ENCODE measurements at regions not wholly inside any gene's neighbourhood (a gene's known extent, or its start where the extent isn't known, plus 50 kb on each side); places are given as distances from the start of the nearest gene placed in this dataset.
A peak's percentile ranks its signal among the peaks of the same experiment; 100 is the strongest.

DNA sequence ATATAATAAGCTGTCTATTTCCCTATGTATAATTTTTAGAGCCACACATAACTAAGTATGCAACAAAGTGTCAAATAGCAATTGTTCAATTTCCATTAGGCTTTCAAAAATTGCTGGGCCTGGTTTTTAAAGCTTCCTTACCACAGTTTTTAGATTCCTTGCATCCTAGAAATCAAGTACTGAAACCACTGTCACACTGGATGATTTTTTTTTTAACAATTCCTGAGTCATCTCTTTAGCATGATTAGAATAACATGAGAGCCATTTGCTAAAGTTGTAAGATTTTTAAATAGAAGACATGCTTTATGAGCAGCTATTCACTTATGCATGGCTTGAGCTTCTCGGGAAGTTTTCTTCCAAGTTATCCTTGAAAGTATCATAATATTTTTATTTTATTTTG, 319.5 kb upstream of the NXPH2 start:
- DNase-seq: no peak

- DNase-seq: no peak
Measured at GRCh38 chr2:139098961-139099360, 318.8 kb upstream of the NXPH2 start.

DNA sequence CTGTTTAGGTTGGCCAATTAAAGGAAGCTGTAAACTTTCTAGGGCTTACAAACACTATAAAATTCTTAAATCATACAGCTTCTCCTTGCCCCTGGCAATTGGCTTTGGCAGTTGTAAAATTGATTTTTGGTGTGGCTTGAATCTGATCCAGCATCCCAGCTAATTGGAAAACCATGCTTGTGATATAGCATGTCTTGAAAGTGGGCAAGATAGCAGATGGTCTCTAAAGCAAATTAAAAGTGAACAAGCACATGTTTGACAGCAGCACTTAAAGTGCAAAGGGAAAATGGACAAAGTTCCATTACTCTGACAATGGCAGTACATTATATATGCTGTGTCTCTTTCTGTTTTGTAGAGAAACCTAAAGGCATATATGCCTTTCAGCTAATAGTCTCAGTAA, 302.9 kb upstream of the NXPH2 start:
- peak; percentile 17 for DNase-seq

DNA sequence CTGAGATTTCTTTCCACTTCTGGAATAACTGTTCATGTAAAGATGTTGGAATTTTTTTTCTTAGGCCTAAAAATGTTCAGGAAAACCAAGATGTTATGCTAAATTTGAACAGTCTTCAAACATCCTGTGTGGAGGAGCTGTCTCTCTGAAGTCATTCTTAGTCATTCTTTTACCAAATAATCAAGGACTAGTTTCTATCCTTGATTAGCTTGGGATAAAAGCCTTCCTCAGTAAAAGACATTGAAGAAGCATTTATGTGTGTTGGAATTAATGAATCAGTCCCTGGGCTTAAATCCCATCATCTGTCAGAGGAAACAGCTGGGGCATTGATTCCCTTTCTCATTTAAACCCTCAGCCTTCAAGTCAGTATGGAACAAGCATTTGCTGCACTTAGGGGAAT, 300.1 kb upstream of the NXPH2 start:
- peak; percentile 20 for DNase-seq

DNA sequence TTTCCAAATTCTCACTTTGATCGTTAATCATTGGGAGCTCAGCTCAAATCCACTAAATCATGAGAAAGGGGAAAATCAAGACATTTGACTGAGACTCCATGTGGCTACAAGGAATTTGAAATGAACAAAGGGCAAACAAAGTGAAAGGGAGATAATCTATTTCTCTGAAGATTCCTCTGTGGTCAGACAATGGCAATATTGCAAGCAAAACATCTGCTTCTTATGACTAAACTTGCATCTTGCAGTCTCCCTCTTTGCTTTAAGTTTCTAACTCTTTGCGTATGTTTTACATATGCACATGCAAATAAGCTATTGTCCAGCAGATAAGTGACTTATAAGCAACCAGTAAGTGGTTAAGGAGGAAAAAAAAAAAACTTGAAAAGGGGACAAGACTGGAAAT, 299.1 kb upstream of the NXPH2 start:
- no peak for DNase-seq

- DNase-seq: no peak
Measured at GRCh38 chr2:139078376-139078775, 298.2 kb upstream of the NXPH2 start.

GRCh38 chr2:139077099-139077737, 297.0 kb upstream of the NXPH2 start:
- no peak for DNase-seq

DNA sequence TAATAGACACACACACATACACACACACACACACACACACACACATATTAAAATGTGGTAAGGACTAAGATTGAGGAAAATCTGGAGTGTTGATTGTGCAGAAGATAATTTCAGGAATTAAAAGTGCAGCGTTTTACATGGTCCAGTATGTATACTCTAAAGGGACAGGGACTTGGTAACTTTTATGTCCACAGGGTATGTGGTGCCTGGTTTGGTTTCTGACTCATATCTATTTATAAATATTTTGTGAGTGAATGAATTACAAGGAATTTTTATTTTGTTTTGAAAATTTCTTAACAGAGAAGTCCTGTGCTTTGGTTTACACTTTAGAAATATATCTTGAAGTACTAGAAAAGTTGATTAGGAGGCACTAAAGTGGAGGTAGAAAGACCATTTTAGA, 287.7 kb upstream of the NXPH2 start:
- no peak for DNase-seq

DNA sequence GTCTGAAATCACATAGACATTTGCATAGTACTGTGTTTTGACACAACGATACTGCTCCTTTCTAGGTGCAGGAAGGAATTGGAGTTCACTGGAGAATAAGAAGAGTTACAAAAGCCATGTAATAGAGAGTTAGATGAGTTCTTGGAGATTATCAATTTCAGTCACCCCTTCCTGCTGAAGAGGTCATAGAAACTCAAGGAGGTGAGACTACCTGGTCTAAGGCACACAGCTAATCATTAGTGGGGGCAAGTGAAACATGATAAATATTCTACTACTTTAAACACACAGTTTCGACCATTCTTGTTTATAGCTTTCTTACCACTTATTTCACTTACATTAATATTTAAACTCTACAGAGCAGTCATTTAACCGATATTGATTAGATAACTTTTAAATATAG, 286.9 kb upstream of the NXPH2 start:
- DNase-seq: no peak

- DNase-seq: peak; percentile 28
Measured at GRCh38 chr2:139064159-139064558, 284.0 kb upstream of the NXPH2 start.

DNA sequence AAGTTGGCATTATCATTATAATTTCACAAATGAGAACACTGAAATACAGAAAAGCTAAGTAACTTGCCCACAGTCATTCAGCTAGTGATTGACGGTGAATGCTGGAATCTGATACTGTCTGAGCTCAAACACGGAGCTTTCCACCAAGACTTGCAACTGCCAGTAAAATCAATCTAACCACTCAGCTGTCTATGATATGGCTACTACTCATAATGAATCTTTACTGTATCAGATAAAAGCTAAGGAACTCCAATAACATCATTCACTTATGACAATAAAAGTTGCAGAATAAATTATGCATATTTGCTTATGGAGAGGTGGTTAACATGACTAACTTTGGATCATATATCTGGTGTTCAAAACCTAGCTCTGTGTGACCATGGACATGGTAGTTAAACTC, 279.4 kb upstream of the NXPH2 start:
- no peak for DNase-seq

DNA sequence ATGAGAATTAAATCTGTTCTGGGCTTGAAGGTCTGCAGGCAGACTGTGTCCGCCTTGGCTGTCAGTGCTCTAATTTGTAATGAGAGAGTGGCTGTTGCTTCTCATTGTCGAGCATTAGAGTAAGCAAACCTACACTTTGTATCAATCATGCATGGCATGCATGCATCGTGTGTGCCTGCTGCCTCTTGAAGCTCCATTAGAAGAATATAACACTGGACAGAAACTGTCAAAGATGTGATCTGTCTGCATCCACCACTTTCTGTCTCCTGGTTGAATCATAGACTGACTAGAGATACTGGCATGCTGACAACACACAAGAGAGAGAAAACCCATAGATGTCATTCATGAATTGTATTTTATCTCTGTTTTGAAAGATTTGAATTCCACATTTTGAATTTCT, 275.0 kb upstream of the NXPH2 start:
- DNase-seq: no peak

DNA sequence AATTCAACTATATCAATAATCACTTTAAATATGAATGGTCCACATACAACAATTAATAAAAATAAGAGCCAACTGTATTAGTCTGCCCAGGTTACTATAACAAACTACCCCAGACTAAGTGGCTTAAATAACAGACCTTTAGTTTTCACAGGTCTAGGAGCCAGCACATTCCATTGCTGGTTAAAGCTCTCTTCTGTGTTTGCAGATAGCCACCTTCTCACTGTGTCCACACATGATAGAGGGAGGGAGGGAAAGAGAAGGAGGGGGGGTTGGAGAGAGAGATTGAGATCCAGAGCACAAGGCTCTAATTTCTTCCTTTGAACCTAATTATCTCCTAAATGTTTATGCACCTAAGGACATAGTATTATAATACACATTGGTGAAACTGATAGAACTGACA, 267.8 kb upstream of the NXPH2 start:
- no peak for DNase-seq

GRCh38 chr2:139045524-139045923, 265.3 kb upstream of the NXPH2 start:
- no peak for DNase-seq

GRCh38 chr2:139034064-139034463, 253.9 kb upstream of the NXPH2 start:
- no peak for DNase-seq

DNA sequence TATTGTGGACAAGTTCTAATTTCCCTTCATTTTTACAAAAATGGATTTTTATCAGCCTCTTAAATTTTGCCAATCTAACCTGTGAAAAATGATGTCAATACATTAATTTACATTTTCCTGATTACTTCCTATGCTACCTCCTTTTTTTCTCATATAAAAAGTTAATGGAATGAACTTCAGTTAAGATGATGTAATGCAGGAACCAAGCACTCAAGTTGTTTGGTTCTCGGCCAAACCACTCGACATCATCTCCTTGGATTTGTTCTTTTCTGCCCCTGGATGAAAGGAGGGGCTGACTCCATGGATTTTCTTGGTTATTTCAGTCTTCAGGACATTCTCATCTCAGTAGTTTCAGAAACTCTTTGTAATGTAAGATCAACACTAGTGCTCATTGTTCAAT, 253.1 kb upstream of the NXPH2 start:
- DNase-seq: no peak

- DNase-seq: peak; percentile 78
Measured at GRCh38 chr2:139031722-139032121, 251.5 kb upstream of the NXPH2 start.

DNA sequence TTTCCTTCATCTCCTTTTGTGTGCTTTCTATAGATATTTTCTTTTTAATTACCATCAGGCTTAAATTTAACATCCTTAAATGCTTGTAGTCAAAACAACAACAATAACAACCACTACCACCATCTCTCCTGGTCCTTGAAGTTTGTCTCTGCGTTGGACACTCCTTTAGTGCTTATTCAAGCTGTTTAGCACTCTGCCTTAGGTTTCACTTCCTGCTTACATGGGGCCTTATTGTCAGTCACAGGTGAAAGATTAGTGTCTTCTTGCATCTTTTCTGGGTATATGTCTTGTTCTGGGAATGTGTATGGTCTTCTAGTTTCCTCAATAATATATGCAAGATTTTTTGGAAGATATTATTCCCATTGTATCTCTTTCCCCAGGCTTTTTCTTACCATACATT, 240.1 kb upstream of the NXPH2 start:
- DNase-seq: no peak

DNA sequence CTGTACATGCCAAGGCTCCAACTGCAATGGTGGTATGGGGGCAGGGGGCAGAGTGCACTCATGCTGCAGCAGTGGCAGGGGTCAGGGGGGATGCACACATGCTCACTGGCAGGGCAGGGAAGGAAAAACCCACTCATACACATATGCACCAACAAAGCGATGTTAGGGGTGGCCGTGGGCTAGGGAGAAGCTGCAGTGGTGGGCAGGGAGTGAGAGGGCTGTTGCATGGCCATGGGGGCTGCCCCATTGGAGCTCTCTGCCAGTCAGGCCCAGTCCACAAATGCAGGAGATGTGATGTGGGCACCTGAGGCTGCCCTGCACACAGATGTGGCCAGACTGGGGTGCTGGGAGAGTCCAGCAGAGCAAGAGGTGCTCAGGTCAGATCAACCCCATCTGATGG, 238.1 kb upstream of the NXPH2 start:
- DNase-seq: no peak

GRCh38 chr2:139007130-139007529, 226.9 kb upstream of the NXPH2 start:
- DNase-seq: no peak

GRCh38 chr2:139000131-139000785, 220.1 kb upstream of the NXPH2 start:
- DNase-seq: no peak

GRCh38 chr2:138997856-138998517, 217.8 kb upstream of the NXPH2 start:
- DNase-seq: peak; percentile 46

GRCh38 chr2:138997346-138997745, 217.2 kb upstream of the NXPH2 start:
- no peak for DNase-seq

- peak; percentile 65 for DNase-seq
Measured at GRCh38 chr2:138994502-138994901, 214.3 kb upstream of the NXPH2 start.

GRCh38 chr2:138985881-138986280, 205.7 kb upstream of the NXPH2 start:
- no peak for DNase-seq

Measured in NCI-H82 (cell line).